Right cardiac atrium (tissue), 5 donors: ENCODE measurements at regions not wholly inside any gene's neighbourhood (a gene's known extent, or its start where the extent isn't known, plus 50 kb on each side); places are given as distances from the start of the nearest gene placed in this dataset.

ENCODE experiments used
- ATAC-seq, 2 donors: fragments of 200-7000 bp; cut with Tn5 transposase; one replicate each; pipeline versions ENCODE4 v1.8.0 to v1.9.1; 2020; ENCODE audit warnings: moderate library complexity in 2 of 2, mild to moderate bottlenecking in 1 of 2
- DNase-seq, 3 donors: peaks; one replicate each; pipeline ENCODE4 v3.0.0-alpha.2; 2020
- H3K27ac ChIP-seq: one replicate; pipeline ENCODE4 v1.5.1; 2013; ENCODE audit warnings: mild to moderate bottlenecking, low read length, control low read depth, moderate library complexity
- H3K27me3 ChIP-seq: one replicate; pipeline ENCODE4 v1.6.1; 2013; ENCODE audit not compliant: control insufficient read depth, insufficient read depth
- H3K4me1 ChIP-seq: one replicate; pipeline ENCODE4 v1.6.1; 2013; ENCODE audit warnings: low read length; ENCODE audit not compliant: control insufficient read depth, insufficient read depth
- H3K4me3 ChIP-seq: one replicate; pipeline ENCODE4 v1.5.1; 2013; ENCODE audit warnings: low read length, control low read depth
- H3K9me3 ChIP-seq: one replicate; pipeline ENCODE4 v1.6.1; 2013; ENCODE audit warnings: low read length; ENCODE audit not compliant: control insufficient read depth
- WGBS: extraction: QIAGEN DNeasy Blood & Tissue Kit; methylation state at CpG from one replicate; pipeline ENCODE4 v1.1.7; 2013; 5-methylcytosine and 5-hydroxymethylcytosine counted together
- intact Hi-C, 4 donors: fragments of 100-400 bp; cut with DNase I; formaldehyde crosslinking; loops; one replicate each; pipeline versions ENCODE4 v1.11.0 to v1.14.0; 2022 to 2023
- donor health status: healthy with polysubstance abuse.
- donor health status: DM: no; HTN: yes; CAD: no.
- donor health status: DM: no; HTN: no; CAD: no.
- donor health status: DM: no; HTN: yes; CAD: no; lungs with severe emphysema.
- donor health status: DM: yes; HTN: yes; CAD: no.

DNA sequence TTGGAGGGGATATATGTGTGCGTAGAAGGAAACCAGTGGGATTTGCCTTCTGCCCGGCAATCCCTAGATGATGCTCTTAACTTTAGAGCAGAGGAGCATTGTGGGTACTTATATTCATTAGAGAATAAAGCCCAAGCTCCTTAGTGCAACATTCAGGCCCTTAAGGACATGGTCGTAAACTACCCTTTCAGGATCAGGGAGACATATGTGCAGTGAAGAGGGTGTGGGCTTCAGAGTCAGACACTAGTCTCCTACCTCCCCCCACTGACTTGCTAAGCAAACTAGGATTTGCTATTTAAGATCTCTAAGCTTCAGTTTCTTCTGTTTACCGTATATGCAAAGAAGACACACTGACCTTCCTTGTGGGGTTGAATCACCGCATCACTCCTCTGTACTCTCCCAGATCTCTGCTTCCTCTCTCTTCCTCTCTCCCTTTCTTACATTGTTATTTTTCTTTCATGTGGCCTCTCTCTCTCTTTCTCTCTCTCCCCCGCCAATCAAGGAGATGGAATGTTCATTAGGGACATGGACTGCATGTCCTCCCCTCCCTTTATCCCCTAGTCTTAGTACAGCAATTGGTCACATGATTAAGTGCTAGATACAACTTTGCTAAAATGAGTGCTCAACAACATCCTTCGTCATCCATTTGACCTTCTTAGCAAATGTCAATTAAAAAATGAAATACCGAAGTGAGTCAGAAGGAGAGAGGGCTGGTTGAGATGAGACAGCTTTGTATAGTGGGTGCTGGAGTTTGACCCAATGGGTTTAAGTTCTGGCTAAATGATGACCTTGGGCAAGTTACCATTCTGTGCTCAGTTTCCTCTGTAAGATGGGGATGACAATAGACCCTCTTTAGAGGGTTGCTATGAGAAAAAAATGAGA lies 91.7 kb downstream of the TMX1 start:
- Histone ChIP-seq H3K9me3 (no peaks in the 10 kb centered on the region), H3K4me1 (peaks cover 6% of the 10 kb centered on the region), H3K27me3 (no peaks in the 10 kb centered on the region), H3K27ac (no peak overlapping the region), H3K4me3 (no peak overlapping the region)
- 80% methylated on average over 8 of the region's 8 CpGs for WGBS
- intact Hi-C loops: no loop called here
- ATAC-seq (no peak), DNase-seq (no peak)

DNA sequence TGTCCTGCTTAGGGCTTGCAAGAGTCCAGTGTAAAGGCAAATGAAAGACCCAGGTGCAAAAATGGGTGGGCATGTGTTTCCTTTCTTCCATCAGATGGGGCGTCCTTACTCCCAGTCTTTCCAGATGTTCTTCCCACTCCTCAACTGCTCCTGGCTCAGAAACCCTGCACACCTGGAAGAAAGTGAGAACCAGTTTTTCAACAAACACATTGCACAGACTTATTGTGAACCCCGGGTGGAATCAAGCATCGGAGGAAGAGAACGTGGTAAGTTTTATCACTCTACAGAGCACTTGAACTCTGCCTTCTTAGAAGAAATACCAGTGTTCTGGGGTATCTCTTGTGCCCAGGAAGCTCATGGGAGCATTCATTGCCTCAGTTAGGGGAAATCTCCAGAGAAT lies 93.3 kb downstream of the TMX1 start:
- Histone ChIP-seq H3K4me3 (no peak overlapping the region), H3K27me3 (no peaks in the 10 kb centered on the region), H3K4me1 (peaks cover 6% of the 10 kb centered on the region), H3K9me3 (no peaks in the 10 kb centered on the region), H3K27ac (no peak overlapping the region)
- ATAC-seq: no peak
- no peak for DNase-seq
- intact Hi-C loops: no loop called here
- WGBS: 88% methylated on average over 4 of the region's 4 CpGs

DNA sequence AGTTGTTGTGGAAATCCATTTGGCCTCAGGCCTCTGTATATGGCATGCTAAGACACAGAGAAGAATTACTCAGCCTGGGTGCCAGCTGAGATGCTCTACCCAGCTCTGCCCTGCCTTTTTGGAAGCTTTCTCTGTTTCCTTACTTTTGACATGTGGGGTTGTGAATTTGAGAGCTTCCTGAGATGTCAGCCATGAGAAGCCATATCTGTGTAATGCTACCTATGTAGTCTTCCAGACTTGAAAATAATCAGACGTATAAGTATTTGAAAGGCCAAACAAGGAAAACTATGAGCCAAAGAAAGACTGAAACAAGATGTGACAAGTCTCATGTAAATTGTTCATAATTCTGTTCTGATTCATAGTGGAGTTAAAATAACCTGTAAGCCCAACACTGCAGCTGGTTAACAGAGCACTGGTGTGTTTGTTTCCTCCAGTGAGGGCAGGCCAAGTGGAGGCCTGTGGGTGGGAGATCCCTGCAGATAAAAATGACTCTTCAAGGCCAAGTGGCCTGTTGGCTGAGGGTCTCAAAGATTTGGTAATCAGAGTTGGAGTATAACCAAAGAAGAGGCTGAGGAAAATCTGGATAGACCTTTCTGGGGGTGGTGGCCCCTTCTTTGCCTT lies 94.0 kb downstream of the TMX1 start:
- ATAC-seq (no peak), DNase-seq (no peak)
- WGBS: 58% methylated on average over 1 of the region's 1 CpG
- peaks cover 6% of the 10 kb centered on the region for H3K4me1 ChIP-seq
- H3K27ac ChIP-seq: no peak overlapping the region
- H3K9me3 ChIP-seq: no peaks in the 10 kb centered on the region
- no peak overlapping the region for H3K4me3 ChIP-seq
- H3K27me3 ChIP-seq: no peaks in the 10 kb centered on the region
- intact Hi-C loops: no loop called here

DNA sequence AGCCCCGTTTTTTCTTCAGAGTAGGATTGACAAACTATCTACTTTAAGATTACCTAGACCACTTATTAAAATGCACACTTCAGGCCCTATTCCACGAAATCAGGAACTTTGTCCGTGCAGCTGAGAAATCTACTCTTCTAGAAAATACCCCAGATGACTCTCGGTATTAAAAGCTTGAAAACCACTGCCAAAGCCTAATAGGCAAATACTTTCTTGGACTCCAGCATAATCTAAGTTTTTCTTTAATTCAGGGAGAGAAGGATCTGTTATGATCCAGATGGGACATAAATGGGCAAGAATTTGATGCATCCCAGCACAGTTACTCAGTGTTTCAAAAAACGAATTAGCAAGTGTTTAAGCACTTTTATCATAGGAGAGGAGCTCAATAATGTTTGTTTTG lies 94.5 kb downstream of the TMX1 start:
- WGBS: 58% methylated on average over 5 of the region's 5 CpGs

DNA sequence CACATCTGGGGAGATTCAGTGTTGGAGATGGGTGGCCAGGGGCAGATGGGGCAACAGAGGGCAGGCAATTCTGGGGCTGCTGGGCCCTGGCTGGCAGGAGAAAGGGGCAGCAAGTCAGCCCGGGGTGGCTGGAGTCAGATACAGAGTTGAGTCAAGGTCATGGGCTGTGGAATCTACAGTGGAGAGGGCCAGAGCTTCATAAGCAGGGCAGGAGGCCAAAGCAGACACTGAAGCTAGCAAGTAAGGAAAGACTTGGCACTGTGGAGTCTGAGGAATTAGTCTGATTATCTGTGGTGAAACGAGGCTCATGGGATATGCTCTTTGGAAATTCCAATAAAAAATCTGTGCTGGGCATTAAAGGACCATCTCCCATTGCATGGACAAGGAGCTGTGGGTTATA lies 95.5 kb downstream of the TMX1 start:
- DNase-seq (peak; percentile 56 to 85 (median 76)), ATAC-seq (peak; percentile 79 to 92)
- intact Hi-C loops: no loop called here
- 25% methylated on average over 2 of the region's 2 CpGs for WGBS
- Histone ChIP-seq H3K4me1 (peaks cover 6% of the 10 kb centered on the region), H3K4me3 (no peak overlapping the region), H3K27ac (peak overlapping the region; percentile 12), H3K9me3 (no peaks in the 10 kb centered on the region), H3K27me3 (no peaks in the 10 kb centered on the region)

More for the DNA sequence above, 94.5 kb downstream of the TMX1 start:
- H3K27ac ChIP-seq: no peak overlapping the region
- no peak overlapping the region for H3K4me3 ChIP-seq
- ATAC-seq (no peak), DNase-seq (no peak)
- H3K4me1 ChIP-seq: peaks cover 6% of the 10 kb centered on the region
- H3K9me3 ChIP-seq: no peaks in the 10 kb centered on the region
- H3K27me3 ChIP-seq: no peaks in the 10 kb centered on the region
- intact Hi-C loops: no loop called here

DNA sequence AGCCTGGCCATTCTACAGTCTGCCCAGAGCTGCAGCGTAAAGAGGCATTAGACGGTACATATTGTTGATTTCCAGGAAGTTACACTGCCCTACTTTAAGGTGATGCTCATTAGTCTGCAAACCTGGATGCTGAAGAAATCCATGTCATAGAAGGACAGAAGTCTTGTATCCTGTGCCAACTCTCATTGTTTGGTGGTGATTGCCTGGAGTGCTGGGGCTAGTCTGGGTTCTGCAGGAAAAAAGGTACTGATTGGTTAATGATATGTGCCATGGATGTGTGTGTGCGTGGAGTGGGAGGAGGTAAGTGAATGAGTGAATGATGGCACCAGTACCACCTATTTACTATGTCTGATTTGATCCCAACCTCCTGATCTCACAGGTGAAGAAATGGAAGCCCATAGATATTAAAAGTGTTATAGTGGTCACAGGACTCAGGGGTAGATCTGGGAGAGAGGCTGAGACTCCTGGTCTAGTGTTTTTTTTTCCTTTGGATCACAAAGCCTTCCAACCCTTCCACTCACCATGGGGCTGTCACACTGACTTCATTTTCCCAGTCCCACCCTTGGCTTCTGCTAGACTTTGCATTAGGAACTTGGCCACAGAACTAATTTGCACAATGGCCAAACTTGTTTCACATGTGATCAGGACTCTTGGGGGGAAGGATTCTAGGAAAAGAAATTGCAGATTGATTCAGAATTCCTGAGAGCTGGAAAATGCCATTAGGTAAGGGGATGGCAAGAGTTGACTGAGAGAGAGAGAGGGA lies 96.1 kb downstream of the TMX1 start:
- Histone ChIP-seq H3K27me3 (no peaks in the 10 kb centered on the region), H3K27ac (peak overlapping the region; percentile 12), H3K4me3 (no peak overlapping the region), H3K9me3 (no peaks in the 10 kb centered on the region), H3K4me1 (peaks cover 6% of the 10 kb centered on the region)
- intact Hi-C loops: no loop called here
- WGBS: 64% methylated on average over 3 of the region's 3 CpGs
- ATAC-seq (peak; percentile 62 to 70), DNase-seq (no peak)

- intact Hi-C loops: no loop called here
- Histone ChIP-seq H3K27me3 (no peaks in the 10 kb centered on the region), H3K27ac (no peak overlapping the region), H3K4me1 (peaks cover 6% of the 10 kb centered on the region), H3K4me3 (no peak overlapping the region), H3K9me3 (no peaks in the 10 kb centered on the region)
- ATAC-seq (no peak), DNase-seq (no peak)
- 55% methylated on average over 2 of the region's 2 CpGs for WGBS
Measured at GRCh38 chr14:51336734-51337133, 96.7 kb downstream of the TMX1 start.

DNA sequence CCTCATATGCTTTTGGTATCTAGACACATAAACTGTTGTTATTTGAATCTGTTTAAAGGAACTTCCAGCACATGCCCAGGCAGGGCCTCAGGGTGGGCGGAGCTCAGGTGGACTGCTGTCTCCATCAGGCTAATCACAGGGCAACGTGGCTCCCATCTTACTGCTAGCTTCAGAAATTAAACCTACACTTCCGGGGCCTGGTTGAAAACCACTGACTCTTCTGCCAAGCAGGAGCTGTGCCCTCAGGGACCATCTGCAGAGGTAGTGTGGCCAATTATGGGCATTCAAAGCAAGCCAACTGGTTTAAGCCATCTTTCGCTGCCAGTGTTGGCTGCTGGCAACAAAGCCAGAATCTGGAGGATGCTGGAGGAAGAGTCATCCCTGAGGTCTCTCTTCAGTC lies 97.5 kb downstream of the TMX1 start:
- Histone ChIP-seq H3K27me3 (no peaks in the 10 kb centered on the region), H3K27ac (no peak overlapping the region), H3K9me3 (no peaks in the 10 kb centered on the region), H3K4me1 (peaks cover 6% of the 10 kb centered on the region), H3K4me3 (no peak overlapping the region)
- no peak for DNase-seq
- 82% methylated on average over 4 of the region's 4 CpGs for WGBS
- intact Hi-C loops: no loop called here
- ATAC-seq: no peak

GRCh38 chr14:51341338-51341737 lies 101.3 kb downstream of the TMX1 start:
- H3K27me3 ChIP-seq: no peaks in the 10 kb centered on the region
- WGBS: 98% methylated on average over 2 of the region's 2 CpGs
- ATAC-seq: no peak
- H3K4me3 ChIP-seq: no peak overlapping the region
- no peak for DNase-seq
- H3K4me1 ChIP-seq: no peaks in the 10 kb centered on the region
- intact Hi-C loops: no loop called here
- H3K27ac ChIP-seq: no peak overlapping the region
- H3K9me3 ChIP-seq: no peaks in the 10 kb centered on the region

DNA sequence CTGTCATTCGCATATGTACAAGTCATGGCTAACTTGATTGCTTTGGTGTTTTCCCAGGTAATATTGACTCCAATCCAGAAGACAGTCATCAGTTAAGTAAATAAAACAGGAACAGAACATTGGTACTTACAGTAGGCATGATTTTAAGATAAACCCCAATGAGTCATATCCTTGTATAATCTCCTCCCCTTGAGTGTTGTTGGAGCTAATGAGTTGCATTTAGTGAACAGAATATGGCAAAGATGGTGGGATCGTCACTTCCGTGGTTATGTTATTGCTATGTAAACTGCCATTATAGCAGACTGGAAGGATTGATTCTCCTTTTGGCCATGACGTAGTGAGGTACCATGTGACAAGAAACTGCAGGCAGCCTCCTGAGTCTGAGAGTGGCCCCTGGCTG lies 102.2 kb downstream of the TMX1 start:
- DNase-seq (no peak), ATAC-seq (no peak)
- intact Hi-C loops: no loop called here
- Histone ChIP-seq H3K4me1 (no peaks in the 10 kb centered on the region), H3K27ac (no peak overlapping the region), H3K27me3 (no peaks in the 10 kb centered on the region), H3K9me3 (peaks cover 2% of the 10 kb centered on the region), H3K4me3 (no peak overlapping the region)
- 92% methylated on average over 4 of the region's 4 CpGs for WGBS

GRCh38 chr14:51351997-51352396 lies 112.0 kb downstream of the TMX1 start:
- H3K4me1 ChIP-seq: no peaks in the 10 kb centered on the region
- ATAC-seq (no peak), DNase-seq (peak in 1 of 3 donors; percentile 45)
- no peak overlapping the region for H3K27ac ChIP-seq
- 93% methylated on average over 20 of the region's 20 CpGs for WGBS
- no peaks in the 10 kb centered on the region for H3K27me3 ChIP-seq
- no peak overlapping the region for H3K4me3 ChIP-seq
- H3K9me3 ChIP-seq: no peaks in the 10 kb centered on the region
- intact Hi-C loops: no loop called here
